ENCODE measurements at regions not wholly inside any gene's neighbourhood (a gene's known extent, or its start where the extent isn't known, plus 50 kb on each side); places are given as distances from the start of the nearest gene placed in this dataset.

DNA sequence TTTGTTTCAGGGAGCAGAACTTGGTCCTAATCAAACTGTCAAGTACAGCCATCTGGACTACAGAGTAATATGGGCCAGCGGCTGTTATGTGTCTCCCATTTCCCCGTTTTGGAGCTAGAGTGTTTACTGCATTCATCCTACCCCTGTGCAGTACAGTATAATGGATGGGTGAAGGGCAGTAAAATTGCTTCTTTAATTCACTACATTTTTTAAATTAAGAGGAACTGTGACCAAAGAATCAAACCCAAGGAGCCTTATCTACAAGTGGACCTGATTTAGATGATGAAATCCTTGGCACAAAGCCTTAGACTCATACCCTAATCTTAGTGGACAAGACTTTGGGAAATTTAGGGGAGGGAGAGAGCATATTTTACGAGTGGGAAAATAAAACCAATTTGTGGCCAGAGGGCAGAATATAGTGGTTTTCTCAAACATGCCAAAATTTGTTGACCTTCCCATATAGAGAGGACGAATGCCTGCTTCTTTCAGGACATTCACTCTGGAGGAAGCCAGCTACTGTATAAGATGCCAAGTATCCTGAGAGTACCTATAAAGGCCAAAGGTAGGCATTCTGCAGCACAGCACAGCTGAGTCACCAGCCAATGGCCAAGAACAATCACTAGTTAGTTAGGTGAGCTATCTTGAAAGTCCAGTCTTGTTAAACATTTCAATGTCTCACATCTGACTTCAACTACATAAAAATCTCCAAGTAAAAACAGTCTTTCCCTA is 253.8 kb upstream of the KCNIP4 start:
- DNase-seq (no peak), ATAC-seq (ENCODE audit: insufficient read depth, low read depth) (no peak)
- no peak overlapping the region for H2AFZ ChIP-seq (ENCODE audit: low read depth, low read length)
- no peaks in the 10 kb centered on the region for H3K4me1 ChIP-seq (ENCODE audit: insufficient read depth, low read length)
- no peak overlapping the region for H3K4me2 ChIP-seq (ENCODE audit: insufficient read depth, low read length)
- no peaks in the 10 kb centered on the region for H3K9me3 ChIP-seq (ENCODE audit: insufficient read depth, low read length, severe bottlenecking)
- H3K27ac ChIP-seq (ENCODE audit: low read length): no peak overlapping the region
- H3K79me2 ChIP-seq (ENCODE audit: insufficient read depth, low read length): no peaks in the 10 kb centered on the region
- no peaks in the 10 kb centered on the region for H4K20me1 ChIP-seq (ENCODE audit: insufficient read depth, low read length)
- no peak overlapping the region for H3K9ac ChIP-seq (ENCODE audit: low read depth, low read length)
- H3K36me3 ChIP-seq (ENCODE audit: insufficient read depth, low read length): no peaks in the 10 kb centered on the region
- TF ChIP-seq CTCF (IDR thresholded peaks at IDR 0.05; ENCODE audit: borderline replicate concordance, extremely low read depth, low read length, poor library complexity, severe bottlenecking): no peak
- no peaks in the 10 kb centered on the region for H3K27me3 ChIP-seq (ENCODE audit: insufficient read depth, low read length, poor library complexity)
- no peak overlapping the region for H3K4me3 ChIP-seq (ENCODE audit: low read depth in 1 of 2, low read length in 2 of 2)

GRCh38 chr4:22201256-22201655 is 252.7 kb upstream of the KCNIP4 start:
- Histone ChIP-seq H3K4me3 (ENCODE audit: low read depth in 1 of 2, low read length in 2 of 2) (no peak overlapping the region), H3K9me3 (ENCODE audit: insufficient read depth, low read length, severe bottlenecking) (no peaks in the 10 kb centered on the region), H2AFZ (ENCODE audit: low read depth, low read length) (no peak overlapping the region), H3K4me1 (ENCODE audit: insufficient read depth, low read length) (no peaks in the 10 kb centered on the region), H3K27me3 (ENCODE audit: insufficient read depth, low read length, poor library complexity) (no peaks in the 10 kb centered on the region), H3K4me2 (ENCODE audit: insufficient read depth, low read length) (no peak overlapping the region), H3K27ac (ENCODE audit: low read length) (no peak overlapping the region), H4K20me1 (ENCODE audit: insufficient read depth, low read length) (no peaks in the 10 kb centered on the region), H3K9ac (ENCODE audit: low read depth, low read length) (no peak overlapping the region), H3K36me3 (ENCODE audit: insufficient read depth, low read length) (no peaks in the 10 kb centered on the region), H3K79me2 (ENCODE audit: insufficient read depth, low read length) (no peaks in the 10 kb centered on the region)
- no peak for DNase-seq
- no peak for ATAC-seq (ENCODE audit: insufficient read depth, low read depth)
- TF ChIP-seq EZH2 (IDR thresholded peaks at IDR 0.05; ENCODE audit: borderline replicate concordance, low read depth, low read length, severe bottlenecking) (no peak), CTCF (IDR thresholded peaks at IDR 0.05; ENCODE audit: borderline replicate concordance, extremely low read depth, low read length, poor library complexity, severe bottlenecking) (no peak)

GRCh38 chr4:22196551-22196950 is 248.0 kb upstream of the KCNIP4 start:
- Histone ChIP-seq H4K20me1 (ENCODE audit: insufficient read depth, low read length) (no peaks in the 10 kb centered on the region), H2AFZ (ENCODE audit: low read depth, low read length) (no peak overlapping the region), H3K36me3 (ENCODE audit: insufficient read depth, low read length) (no peaks in the 10 kb centered on the region), H3K4me2 (ENCODE audit: insufficient read depth, low read length) (no peak overlapping the region), H3K4me1 (ENCODE audit: insufficient read depth, low read length) (no peaks in the 10 kb centered on the region), H3K4me3 (ENCODE audit: low read depth in 1 of 2, low read length in 2 of 2) (no peak overlapping the region), H3K79me2 (ENCODE audit: insufficient read depth, low read length) (no peaks in the 10 kb centered on the region), H3K27me3 (ENCODE audit: insufficient read depth, low read length, poor library complexity) (no peaks in the 10 kb centered on the region), H3K27ac (ENCODE audit: low read length) (no peak overlapping the region), H3K9me3 (ENCODE audit: insufficient read depth, low read length, severe bottlenecking) (no peaks in the 10 kb centered on the region), H3K9ac (ENCODE audit: low read depth, low read length) (no peak overlapping the region)
- TF ChIP-seq EZH2 (IDR thresholded peaks at IDR 0.05; ENCODE audit: borderline replicate concordance, low read depth, low read length, severe bottlenecking) (no peak), CTCF (IDR thresholded peaks at IDR 0.05; ENCODE audit: borderline replicate concordance, extremely low read depth, low read length, poor library complexity, severe bottlenecking) (no peak)
- DNase-seq (no peak), ATAC-seq (ENCODE audit: insufficient read depth, low read depth) (no peak)
